HG02938 (cell line): ENCODE measurements at regions not wholly inside any gene's neighbourhood (a gene's known extent, or its start where the extent isn't known, plus 50 kb on each side); places are given as distances from the start of the nearest gene placed in this dataset.
"Not testable (repeated sequence)": the region's sequence is repeated elsewhere in the genome, so short reads cannot be mapped to it uniquely, and the experiment has no call there.

Experiments
- ATAC-seq: cut with Tn5 transposase; IDR thresholded peaks from one replicate; pipeline ENCODE4 v1.9.1; 2021; ENCODE audit warnings: mild to moderate bottlenecking, moderate library complexity; ENCODE audit not compliant: unreplicated experiment

- ATAC-seq, result no peak
Observed at GRCh38 chr12:47610686-47611252, 95.1 kb downstream of the RPAP3 start.

GRCh38 chr12:47609806-47610205 lies 96.0 kb downstream of the RPAP3 start:
- ATAC-seq, result no peak

GRCh38 chr12:47608671-47609070 lies 97.2 kb downstream of the RPAP3 start:
- not testable (repeated sequence) for ATAC-seq

GRCh38 chr12:47604221-47604873 lies 101.5 kb downstream of the RPAP3 start:
- ATAC-seq, result no peak

GRCh38 chr12:47602949-47603558 lies 102.8 kb downstream of the RPAP3 start:
- no peak for ATAC-seq

- no peak for ATAC-seq
Observed at GRCh38 chr12:47602325-47602724, 103.5 kb downstream of the RPAP3 start.

- ATAC-seq, result no peak
Observed at GRCh38 chr12:47601071-47601470, 104.8 kb downstream of the RPAP3 start.

- no peak for ATAC-seq
Observed at GRCh38 chr12:47591795-47592194, 114.0 kb downstream of the RPAP3 start.

DNA sequence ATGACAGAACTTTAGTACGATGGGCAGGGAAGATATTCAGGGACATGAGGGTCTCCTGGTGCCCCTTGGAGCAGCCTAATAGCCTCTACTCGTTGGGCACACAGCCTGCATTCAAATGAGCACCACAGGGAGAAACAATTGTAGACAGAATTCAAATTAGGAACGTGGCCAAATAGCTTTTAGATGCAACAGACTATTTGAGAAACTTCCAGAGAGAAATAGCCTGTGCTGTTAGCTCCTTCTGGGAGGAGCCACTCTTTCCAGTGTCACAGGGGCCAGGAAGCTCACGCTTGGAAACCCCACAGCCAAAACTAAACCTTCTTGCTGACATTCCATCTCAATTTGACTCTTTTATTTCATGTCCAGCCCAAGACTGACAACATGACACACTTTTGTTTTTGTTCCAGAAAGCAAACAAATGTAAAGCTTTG lies 114.5 kb downstream of the RPAP3 start:
- ATAC-seq, result no peak

GRCh38 chr12:47590771-47591360 lies 115.0 kb downstream of the RPAP3 start:
- ATAC-seq, result no peak

DNA sequence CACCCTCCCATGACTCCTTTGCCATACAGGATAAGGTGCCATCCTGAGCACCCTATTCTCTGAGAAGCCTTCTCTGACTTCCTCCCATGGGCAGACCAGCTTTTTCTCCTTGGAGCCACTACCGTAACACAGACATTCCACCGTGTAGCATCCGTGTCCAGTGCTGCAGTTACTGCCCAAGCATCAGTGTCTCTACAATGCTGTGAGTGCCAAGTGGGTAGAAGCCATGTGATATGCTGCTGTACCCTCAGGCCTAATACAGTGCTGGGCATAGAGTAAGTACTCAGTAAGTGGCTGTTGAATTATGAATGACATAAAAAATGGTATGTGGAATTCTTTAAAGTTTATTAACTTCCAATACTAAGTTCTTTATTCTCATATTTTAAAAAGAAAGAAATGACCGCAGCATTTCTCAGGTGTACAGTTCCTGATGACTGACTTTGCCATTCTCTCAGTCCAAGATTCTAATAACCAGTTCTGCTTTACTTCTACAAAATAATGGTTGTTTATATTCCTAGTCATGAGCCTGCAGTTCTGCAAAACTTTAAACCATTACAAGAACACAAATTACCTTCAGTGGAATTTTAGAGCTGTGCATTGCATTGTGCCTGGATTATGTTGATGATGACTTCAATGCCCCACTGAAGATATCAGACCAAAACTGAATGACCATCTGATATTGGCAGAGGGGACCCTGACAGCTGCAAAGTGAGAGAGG lies 118.7 kb downstream of the RPAP3 start:
- no peak for ATAC-seq

DNA sequence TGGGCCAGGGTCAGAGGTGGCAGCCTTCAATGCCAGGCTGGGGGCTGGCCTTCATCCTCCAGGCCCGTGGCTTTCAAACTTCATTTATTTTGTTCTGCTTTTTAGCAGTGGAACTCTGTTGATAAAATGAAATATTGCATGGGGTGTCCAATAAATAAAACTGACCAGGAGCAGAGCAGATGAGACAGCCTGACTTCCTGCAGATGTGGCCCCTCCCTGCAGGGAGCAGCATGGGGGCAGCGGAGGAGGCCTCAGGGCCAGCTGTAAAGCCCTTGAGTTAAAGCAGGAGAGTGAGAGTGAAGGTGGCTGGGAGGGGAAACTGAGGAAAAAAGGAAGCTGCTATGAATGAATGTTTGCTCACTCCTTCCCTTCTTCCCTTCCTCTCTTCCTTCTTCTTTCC lies 120.3 kb downstream of the RPAP3 start:
- ATAC-seq, result no peak

DNA sequence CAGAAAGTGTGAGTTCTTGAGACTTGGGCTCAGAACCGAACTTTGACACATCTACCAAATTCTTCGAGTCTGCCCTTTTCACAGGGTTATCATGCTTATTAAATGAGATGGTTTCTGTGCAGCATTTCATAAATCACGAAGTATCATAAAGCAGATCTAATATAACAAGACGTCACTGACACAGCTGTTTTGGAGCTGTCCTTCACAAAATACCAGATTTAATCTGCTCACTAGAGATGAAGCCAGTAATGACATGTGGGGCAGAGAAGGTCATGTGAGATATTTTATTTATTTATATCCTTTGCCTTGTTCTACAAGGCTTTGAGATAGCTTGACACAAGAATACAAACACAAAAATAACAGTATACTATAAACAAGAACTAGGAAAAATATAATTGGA lies 127.0 kb downstream of the RPAP3 start:
- ATAC-seq, result no peak

DNA sequence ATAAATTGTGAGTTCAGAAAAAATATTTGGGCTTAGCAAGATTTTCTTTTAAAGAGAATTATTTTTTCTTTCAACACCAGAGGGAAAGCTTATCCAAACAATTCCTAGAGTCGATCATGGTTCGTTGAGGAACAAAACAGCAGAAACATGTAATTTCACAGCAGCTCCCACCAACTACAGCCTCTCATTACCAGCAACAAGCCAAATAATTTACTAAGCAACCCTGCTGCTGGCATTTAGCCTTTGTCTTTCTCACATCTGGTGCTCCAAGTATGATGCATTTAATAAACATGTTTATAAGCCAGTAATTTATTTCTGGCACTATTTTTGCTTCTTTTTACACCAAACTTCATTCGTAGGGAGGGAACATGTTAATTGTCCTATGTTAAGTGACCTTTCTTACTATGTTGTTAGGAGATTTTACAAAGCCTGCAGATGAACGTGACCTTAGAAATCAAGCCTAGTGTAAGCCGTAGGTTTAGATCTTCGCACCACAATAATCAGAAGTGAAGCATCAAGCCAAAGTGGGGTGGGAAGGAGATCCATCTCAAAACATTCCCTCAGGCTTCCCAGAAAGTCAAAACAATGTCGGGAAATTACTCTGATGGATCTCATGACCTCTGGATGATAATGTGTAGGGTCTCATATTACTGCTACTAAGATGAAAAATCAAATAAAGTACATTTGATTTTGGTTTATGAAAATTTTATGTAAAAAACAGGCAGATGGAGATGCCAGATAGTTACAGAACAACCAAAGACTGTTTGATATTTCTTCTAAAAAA lies 128.4 kb downstream of the RPAP3 start:
- ATAC-seq, result no peak

GRCh38 chr12:47576289-47576945 lies 129.4 kb downstream of the RPAP3 start:
- ATAC-seq, result no peak

- ATAC-seq, result no peak
Observed at GRCh38 chr12:47574252-47575021, 131.4 kb downstream of the RPAP3 start.

- no peak for ATAC-seq
Observed at GRCh38 chr12:47573146-47573659, 132.6 kb downstream of the RPAP3 start.

DNA sequence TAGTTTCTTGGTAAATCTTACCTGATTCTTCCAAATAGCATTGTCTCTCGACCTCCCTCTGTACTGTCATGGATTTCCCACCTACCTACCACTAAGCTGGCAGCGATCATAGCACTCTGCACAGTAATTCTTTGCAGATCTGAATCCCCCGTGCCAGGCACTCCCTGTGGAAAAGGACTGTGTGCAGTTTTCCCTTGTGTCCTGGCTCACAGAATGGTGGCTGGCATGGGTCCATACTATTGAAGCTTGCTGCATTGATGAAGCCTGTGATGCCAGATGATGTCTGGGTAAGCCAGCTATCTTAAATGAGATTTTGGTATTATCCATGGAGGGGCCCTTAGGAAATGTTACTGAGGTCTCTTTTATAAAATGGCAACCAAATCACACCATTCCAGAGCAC lies 135.7 kb downstream of the RPAP3 start:
- ATAC-seq, result no peak

GRCh38 chr12:47562201-47562600 lies 143.6 kb downstream of the RPAP3 start:
- no peak for ATAC-seq
